GM18505 (cell line): ENCODE measurements at regions not wholly inside any gene's neighbourhood (a gene's known extent, or its start where the extent isn't known, plus 50 kb on each side); places are given as distances from the start of the nearest gene placed in this dataset.
"Not testable (repeated sequence)": the region's sequence is repeated elsewhere in the genome, so short reads cannot be mapped to it uniquely, and the experiment has no call there.

Experiments
- ATAC-seq: cut with Tn5 transposase; IDR thresholded peaks from one replicate; pipeline ENCODE4 v1.9.1; 2021; ENCODE audit not compliant: unreplicated experiment

- not testable (repeated sequence) for ATAC-seq
Observed at GRCh38 chr2:87196720-87197388, 175.2 kb upstream of the PLGLB1 start.

GRCh38 chr2:87198422-87198821, 176.8 kb upstream of the PLGLB1 start:
- ATAC-seq, result not testable (repeated sequence)

DNA sequence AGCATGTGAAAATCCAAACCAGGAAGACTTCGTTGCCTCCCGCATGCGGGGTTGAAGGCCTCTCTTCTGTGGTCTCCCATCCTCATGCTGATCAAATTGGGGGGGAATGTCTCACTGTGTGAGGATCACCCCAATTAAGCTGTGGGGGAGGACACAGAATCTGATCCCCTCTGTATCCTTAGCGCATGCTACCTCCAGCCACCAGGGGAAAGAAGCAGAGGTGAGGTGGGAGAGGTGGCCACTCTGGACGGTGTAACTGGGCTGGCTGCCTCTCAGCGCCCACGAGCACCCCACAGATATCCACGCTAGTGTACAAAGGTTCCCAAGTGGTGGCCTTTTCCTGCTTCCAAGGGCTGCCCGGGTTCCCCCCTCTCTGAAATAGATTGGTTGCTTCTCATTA, 177.6 kb upstream of the PLGLB1 start:
- not testable (repeated sequence) for ATAC-seq

DNA sequence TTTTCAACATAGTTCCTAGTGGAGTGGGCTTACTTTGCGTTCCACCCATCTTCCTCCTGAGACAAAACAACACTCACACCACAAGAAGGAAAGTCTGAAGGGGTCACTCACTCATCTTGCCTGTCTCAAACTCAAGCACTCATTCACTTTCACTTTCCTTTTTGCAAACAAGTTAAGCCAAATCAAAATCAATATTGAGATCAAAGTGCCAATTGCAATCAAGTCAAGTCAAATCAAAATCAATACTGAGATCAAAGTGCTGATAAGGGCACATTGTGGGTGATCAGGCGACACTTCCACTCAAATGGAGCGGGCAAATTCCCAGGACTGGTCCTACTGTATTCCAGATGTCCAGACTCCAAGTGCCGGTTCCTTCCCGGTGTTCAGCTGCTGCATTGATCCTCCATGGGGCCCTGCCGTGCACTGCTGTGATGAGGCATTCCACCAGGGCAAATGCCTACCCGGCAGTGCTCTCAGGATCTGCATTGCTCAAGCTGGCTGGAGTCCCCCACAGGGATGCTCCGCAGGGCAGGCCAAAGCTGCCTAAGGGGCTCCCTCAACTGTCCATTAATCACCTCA, 183.0 kb upstream of the PLGLB1 start:
- ATAC-seq, result not testable (repeated sequence)

DNA sequence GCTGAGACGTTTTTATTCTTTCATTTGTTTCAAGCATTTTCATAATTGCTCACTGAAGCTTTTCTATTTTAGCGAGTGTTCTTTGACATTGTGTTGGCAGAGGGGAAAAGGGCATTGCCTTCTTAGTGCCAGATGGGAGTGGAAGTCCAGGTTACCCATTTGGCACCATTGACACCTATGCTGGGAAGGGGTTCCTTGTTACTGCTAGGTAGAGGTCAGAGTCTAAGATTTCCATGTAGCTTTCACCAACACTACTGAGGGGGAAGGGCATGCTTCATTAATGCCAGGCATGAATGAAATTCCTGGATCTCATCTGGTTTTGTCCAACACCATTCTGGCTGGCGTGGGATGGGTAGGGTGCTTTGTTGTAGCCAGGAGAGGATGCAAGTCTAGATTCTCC, 191.3 kb upstream of the PLGLB1 start:
- not testable (repeated sequence) for ATAC-seq

- not testable (repeated sequence) for ATAC-seq
Observed at GRCh38 chr2:87217005-87217404, 195.4 kb upstream of the PLGLB1 start.

DNA sequence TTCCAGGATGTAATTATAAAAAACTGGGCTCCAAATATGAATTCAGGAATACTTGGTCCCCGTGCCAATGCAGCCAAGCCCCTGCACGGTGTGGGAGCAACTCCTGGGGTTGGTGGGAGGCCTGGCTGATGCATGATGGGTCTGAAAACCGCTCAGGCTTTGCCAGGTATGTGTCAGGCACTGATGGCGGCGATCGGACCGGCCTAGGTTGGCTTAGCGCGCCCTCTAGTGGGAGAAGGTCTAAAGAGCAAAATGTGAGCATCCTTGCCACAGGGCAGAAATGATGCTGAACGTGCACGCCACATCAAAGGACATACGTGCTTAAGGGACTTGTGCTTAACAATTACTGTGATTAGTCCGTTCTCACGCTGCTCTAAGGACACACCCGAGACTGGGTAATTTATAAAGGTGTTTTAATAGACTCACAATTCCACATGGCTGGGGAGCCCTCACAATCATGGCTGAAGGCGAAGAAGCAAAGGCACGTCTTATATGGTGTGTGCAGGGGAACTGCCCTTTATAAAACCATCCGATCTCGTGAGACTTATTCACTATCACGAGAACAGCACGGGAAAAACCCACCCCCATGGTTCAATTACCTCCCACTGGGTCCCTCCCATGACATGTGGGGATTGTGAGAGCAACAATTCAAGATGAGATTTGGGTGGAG, 196.2 kb upstream of the PLGLB1 start:
- not testable (repeated sequence) for ATAC-seq

DNA sequence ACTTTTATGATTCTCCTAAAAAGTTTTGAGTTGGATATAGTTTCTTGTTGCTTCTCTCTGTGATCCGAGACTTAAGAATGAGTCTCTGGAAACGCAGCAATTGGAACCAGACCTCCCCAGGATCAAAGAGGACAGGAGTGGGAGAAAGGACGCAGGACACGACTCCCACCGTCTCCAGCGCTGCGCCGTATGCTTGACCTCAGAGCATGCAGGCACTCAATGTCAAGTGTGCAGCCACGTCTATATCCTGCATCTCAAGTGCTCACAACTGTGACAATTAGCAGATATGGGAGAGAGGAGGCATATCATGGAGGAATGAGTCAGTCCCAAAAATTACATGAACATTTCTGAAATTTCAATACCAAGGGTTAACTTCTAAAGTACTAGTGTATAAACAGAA, 199.0 kb upstream of the PLGLB1 start:
- not testable (repeated sequence) for ATAC-seq

DNA sequence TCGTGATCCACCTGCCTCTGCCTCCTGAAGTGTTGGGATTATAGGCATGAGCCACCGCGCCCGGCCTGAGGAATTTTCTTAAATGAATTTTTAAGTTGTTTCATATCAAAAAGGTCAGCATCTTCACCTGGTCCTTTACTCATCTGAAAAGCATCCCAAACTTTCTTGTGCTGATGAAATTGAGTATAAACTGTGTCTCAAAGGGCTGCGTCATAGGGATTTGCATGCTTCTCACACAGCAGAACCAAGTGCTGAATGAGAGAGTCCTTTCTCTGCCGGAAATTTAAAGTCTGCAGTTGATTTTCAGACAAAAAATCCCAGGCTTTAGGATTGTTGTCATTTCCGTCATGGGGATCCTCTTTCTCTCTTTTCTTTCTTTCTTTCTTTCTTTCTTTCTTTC, 200.5 kb upstream of the PLGLB1 start:
- ATAC-seq, result not testable (repeated sequence)

DNA sequence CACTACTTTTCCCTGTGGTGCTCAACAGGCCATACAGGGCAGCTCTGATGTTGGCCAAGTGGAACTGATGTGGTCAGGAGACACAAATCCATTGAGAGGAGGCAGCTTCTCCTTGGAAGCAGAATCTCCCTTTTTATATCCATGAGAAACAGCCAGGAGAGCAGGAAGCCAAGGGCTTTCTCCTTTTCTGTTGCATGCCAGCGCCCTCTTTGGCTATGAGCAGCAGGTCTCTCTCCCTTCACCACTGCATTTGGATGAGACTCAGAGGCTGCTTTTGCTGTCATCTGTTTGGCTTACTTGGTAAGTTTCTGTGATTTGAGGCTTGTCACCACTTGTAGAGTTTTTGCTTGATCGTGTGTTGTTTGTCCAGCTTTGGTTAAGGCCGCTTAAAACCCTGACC, 202.2 kb upstream of the PLGLB1 start:
- not testable (repeated sequence) for ATAC-seq

- ATAC-seq, result peak; percentile 62
Observed at GRCh38 chr2:87229091-87229689, 207.5 kb upstream of the PLGLB1 start.

- ATAC-seq, result not testable (repeated sequence)
Observed at GRCh38 chr2:87229964-87230363, 208.3 kb upstream of the PLGLB1 start.

- not testable (repeated sequence) for ATAC-seq
Observed at GRCh38 chr2:87235333-87235981, 213.8 kb upstream of the PLGLB1 start.

GRCh38 chr2:87237570-87238336, 216.1 kb upstream of the PLGLB1 start:
- ATAC-seq, result not testable (repeated sequence)

DNA sequence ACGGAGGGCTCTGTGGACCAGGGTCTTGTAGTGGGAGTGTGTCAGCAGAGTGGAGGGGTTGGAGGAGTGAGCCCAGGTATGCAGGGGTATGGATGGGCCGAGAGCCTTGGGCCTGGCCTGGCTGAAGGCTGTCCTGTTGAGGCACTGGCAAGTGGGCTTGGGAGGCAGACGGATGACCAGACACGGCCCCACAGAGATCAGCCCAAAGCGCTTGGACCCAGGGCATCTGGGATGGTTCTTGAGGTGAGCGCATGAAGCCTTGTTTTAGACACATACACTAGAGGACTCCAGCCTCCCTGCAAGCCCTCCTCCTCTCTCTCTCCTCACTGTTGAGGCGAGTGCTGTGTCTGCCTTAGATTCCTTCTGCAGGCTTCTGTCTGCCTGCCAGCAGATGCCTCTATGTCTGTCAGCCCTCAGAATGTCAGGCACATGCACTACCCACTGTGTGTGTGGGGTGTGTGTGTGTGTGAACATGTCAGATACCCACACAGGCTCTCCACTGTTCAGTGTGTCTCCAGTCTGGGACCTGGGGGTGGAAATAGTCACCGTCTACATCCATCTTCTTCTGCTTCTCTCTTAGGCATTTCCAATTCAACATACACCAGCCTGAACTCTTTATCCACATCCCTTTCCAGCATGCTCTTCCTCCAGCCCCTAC, 218.0 kb upstream of the PLGLB1 start:
- not testable (repeated sequence) for ATAC-seq

DNA sequence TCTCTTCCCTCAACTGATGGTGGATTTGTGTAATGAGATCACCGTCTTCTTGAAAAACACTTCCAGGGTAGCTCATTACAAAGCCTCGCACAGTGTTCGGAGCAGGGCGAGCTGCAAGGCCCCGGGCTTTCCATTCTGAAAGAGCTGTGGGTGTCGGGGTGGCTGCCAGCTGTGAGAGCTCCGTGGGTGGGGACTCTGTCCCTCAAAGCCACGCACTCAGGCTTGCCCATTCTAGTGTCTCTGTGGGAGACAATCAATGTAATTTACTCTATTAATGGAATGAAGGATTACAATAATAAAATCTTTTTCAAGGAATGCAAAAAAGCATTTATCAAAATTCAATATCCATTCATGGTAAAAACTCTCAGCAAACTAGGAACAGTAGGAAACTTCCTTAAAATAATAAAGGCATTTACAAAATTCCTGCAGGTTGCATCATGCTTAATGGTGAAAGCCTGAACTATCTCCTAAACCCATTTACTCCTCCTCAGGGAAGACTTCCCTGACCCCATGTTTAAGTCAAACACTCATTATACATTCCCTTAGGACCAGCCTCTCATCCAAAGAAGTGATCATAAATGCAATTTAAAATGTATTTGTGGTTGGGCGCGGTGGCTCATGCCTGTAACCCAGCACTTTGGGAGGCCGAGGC, 224.5 kb upstream of the PLGLB1 start:
- ATAC-seq, result not testable (repeated sequence)

- not testable (repeated sequence) for ATAC-seq
Observed at GRCh38 chr2:87252046-87252445, 230.4 kb upstream of the PLGLB1 start.

- ATAC-seq, result not testable (repeated sequence)
Observed at GRCh38 chr2:87254562-87254961, 232.9 kb upstream of the PLGLB1 start.

GRCh38 chr2:87255410-87255809, 233.8 kb upstream of the PLGLB1 start:
- not testable (repeated sequence) for ATAC-seq
